CD8-positive, alpha-beta memory T cell (primary cell): ENCODE measurements at regions not wholly inside any gene's neighbourhood (a gene's known extent, or its start where the extent isn't known, plus 50 kb on each side); places are given as distances from the start of the nearest gene placed in this dataset.
"Not testable (repeated sequence)": the region's sequence is repeated elsewhere in the genome, so short reads cannot be mapped to it uniquely, and the experiment has no call there.

Experiments
- CTCF ChIA-PET: fragments of 350-600 bp; sonication (Branson Sonifier 250); formaldehyde crosslinking; loops from one replicate; lab custom pipeline; 2021; ENCODE audit warnings: antibody characterized with exemption; lab: Charles Lee
- POLR2A ChIA-PET: fragments of 350-600 bp; sonication (Branson Sonifier 250); formaldehyde crosslinking; loops from one replicate; lab custom pipeline; 2021; ENCODE audit warnings: antibody characterized with exemption; lab: Charles Lee
- DNase-seq, 5 donors: peaks; one replicate each; pipeline versions ENCODE4 v3.0.0 to v3.0.0-alpha.2; 2020 to 2022; ENCODE audit warnings: mixed read lengths in 1 of 5
- H3K27ac ChIP-seq: one replicate; pipeline ENCODE4 v1.7.0; 2013; ENCODE audit warnings: low read depth, mild to moderate bottlenecking, low read length, moderate library complexity
- H3K27me3 ChIP-seq: 2 replicates; pipeline ENCODE4 v1.7.0; 2013; ENCODE audit warnings: low read length, mild to moderate bottlenecking; ENCODE audit not compliant: insufficient read depth, poor library complexity, severe bottlenecking
- H3K36me3 ChIP-seq: 2 replicates; pipeline ENCODE4 v1.7.0; 2013; ENCODE audit warnings: mild to moderate bottlenecking, low read length, moderate library complexity; ENCODE audit not compliant: insufficient read depth
- H3K4me1 ChIP-seq: 2 replicates; pipeline ENCODE4 v1.7.0; 2013; ENCODE audit warnings: mild to moderate bottlenecking, low read length, moderate library complexity; ENCODE audit not compliant: insufficient read depth
- H3K4me3 ChIP-seq: 2 replicates; pipeline ENCODE4 v1.7.0; 2013; ENCODE audit warnings: mild to moderate bottlenecking, low read length
- H3K9me3 ChIP-seq: 2 replicates; pipeline ENCODE4 v1.7.0; 2013; ENCODE audit warnings: mild to moderate bottlenecking, low read length
- H3K27ac Mint-ChIP-seq, 8 donors: one replicate each; pipeline ENCODE4 v1.8.0; 2020 to 2021; ENCODE audit warnings: mixed read lengths in 8 of 8, mild to moderate bottlenecking in 6 of 8, inconsistent platforms in 3 of 8, moderate library complexity in 3 of 8
- H3K27me3 Mint-ChIP-seq, 2 donors: one replicate each; pipeline ENCODE4 v1.8.0; 2020 to 2021; ENCODE audit warnings: mixed read lengths in 2 of 2, mild to moderate bottlenecking in 1 of 2, moderate library complexity in 1 of 2
- H3K36me3 Mint-ChIP-seq, 3 donors: one replicate each; pipeline ENCODE4 v1.8.0; 2020 to 2021; ENCODE audit warnings: mixed read lengths in 3 of 3, inconsistent platforms in 1 of 3, mild to moderate bottlenecking in 1 of 3
- H3K4me1 Mint-ChIP-seq, 3 donors: one replicate each; pipeline ENCODE4 v1.8.0; 2020 to 2021; ENCODE audit warnings: mixed read lengths in 3 of 3, inconsistent platforms in 1 of 3, mild to moderate bottlenecking in 1 of 3
- H3K4me3 Mint-ChIP-seq, 7 donors: one replicate each; pipeline ENCODE4 v1.8.0; 2020 to 2021; ENCODE audit warnings: mixed read lengths in 7 of 7, mild to moderate bottlenecking in 6 of 7, moderate library complexity in 4 of 7, inconsistent platforms in 2 of 7
- H3K9me3 Mint-ChIP-seq, 5 donors: one replicate each; pipeline ENCODE4 v1.8.0; 2020 to 2022; ENCODE audit warnings: mixed read lengths in 5 of 5, mild to moderate bottlenecking in 3 of 5, moderate library complexity in 2 of 5, inconsistent platforms in 1 of 5

- H3K4me3 Mint-ChIP-seq, H3K4me1 ChIP-seq, H3K4me1 Mint-ChIP-seq, POLR2A ChIA-PET, H3K27ac Mint-ChIP-seq, H3K27me3 ChIP-seq, H3K36me3 ChIP-seq, H3K4me3 ChIP-seq, DNase-seq, CTCF ChIA-PET, H3K27ac ChIP-seq: not testable (repeated sequence)
- Mint-ChIP-seq H3K36me3 (peaks cover 0 to 17% (median 2%) of the 10 kb centered on the region in 3 donors), H3K9me3 (peaks cover 27 to 37% (median 32%) of the 10 kb centered on the region in 5 donors), H3K27me3 (peaks cover 7 to 16% of the 10 kb centered on the region in 2 donors)
- H3K9me3 ChIP-seq = peaks cover 12% of the 10 kb centered on the region
These were observed 249.7 kb downstream of the TMEM121 start for GRCh38 chr14:105776112-105776511.

GRCh38 chr14:105776924-105777323 lies 250.5 kb downstream of the TMEM121 start:
- Histone ChIP-seq H3K9me3 (peaks cover 12% of the 10 kb centered on the region), H3K27ac (no peak overlapping the region), H3K4me3 (no peak overlapping the region), H3K27me3 (no peaks in the 10 kb centered on the region), H3K36me3 (no peaks in the 10 kb centered on the region), H3K4me1 (no peaks in the 10 kb centered on the region)
- no peak overlapping the region for H3K27ac Mint-ChIP-seq
- no peak for DNase-seq
- ChIA-PET POLR2A (no interaction called here), CTCF (no interaction called here)
- no peaks in the 10 kb centered on the region for H3K4me1 Mint-ChIP-seq
- peaks cover 7 to 16% of the 10 kb centered on the region in 2 donors for H3K27me3 Mint-ChIP-seq
- peaks cover 0 to 23% (median 2%) of the 10 kb centered on the region in 3 donors for H3K36me3 Mint-ChIP-seq
- H3K9me3 Mint-ChIP-seq = peaks cover 31 to 44% (median 39%) of the 10 kb centered on the region in 5 donors
- H3K4me3 Mint-ChIP-seq = no peak overlapping the region

- DNase-seq = no peak
- CTCF ChIA-PET = no interaction called here
- H3K9me3 ChIP-seq = peaks cover 12% of the 10 kb centered on the region
- no peak overlapping the region for H3K4me3 ChIP-seq
- Mint-ChIP-seq H3K9me3 (peaks cover 27 to 35% (median 33%) of the 10 kb centered on the region in 5 donors), H3K36me3 (peaks cover 0 to 22% (median 2%) of the 10 kb centered on the region in 3 donors), H3K4me1 (no peaks in the 10 kb centered on the region), H3K27me3 (peaks cover 7 to 25% of the 10 kb centered on the region in 2 donors), H3K27ac (no peak overlapping the region), H3K4me3 (no peak overlapping the region)
- POLR2A ChIA-PET = no interaction called here
- H3K27me3 ChIP-seq = no peaks in the 10 kb centered on the region
- no peak overlapping the region for H3K27ac ChIP-seq
- H3K4me1 ChIP-seq = no peaks in the 10 kb centered on the region
- no peaks in the 10 kb centered on the region for H3K36me3 ChIP-seq
These were observed 257.3 kb downstream of the TMEM121 start for GRCh38 chr14:105783707-105784106.

- Mint-ChIP-seq H3K4me1 (no peaks in the 10 kb centered on the region), H3K36me3 (peaks cover 0 to 5% (median 0%) of the 10 kb centered on the region in 3 donors), H3K9me3 (peaks cover 0 to 2% (median 0%) of the 10 kb centered on the region in 5 donors), H3K4me3 (no peak overlapping the region), H3K27me3 (peaks cover 30 to 55% of the 10 kb centered on the region in 2 donors), H3K27ac (no peak overlapping the region)
- no peaks in the 10 kb centered on the region for H3K9me3 ChIP-seq
- H3K4me3 ChIP-seq = no peak overlapping the region
- H3K4me1 ChIP-seq = no peaks in the 10 kb centered on the region
- no peaks in the 10 kb centered on the region for H3K36me3 ChIP-seq
- CTCF ChIA-PET = no interaction called here
- no peak overlapping the region for H3K27ac ChIP-seq
- no peak for DNase-seq
- POLR2A ChIA-PET = no interaction called here
- H3K27me3 ChIP-seq = peaks cover 7% of the 10 kb centered on the region
These were observed 267.5 kb downstream of the TMEM121 start for GRCh38 chr14:105793836-105794235.

GRCh38 chr14:105797546-105797945 lies 271.2 kb downstream of the TMEM121 start:
- Histone ChIP-seq H3K9me3 (no peaks in the 10 kb centered on the region), H3K27ac (no peak overlapping the region), H3K4me3 (no peak overlapping the region), H3K4me1 (no peaks in the 10 kb centered on the region), H3K27me3 (no peaks in the 10 kb centered on the region), H3K36me3 (no peaks in the 10 kb centered on the region)
- H3K4me3 Mint-ChIP-seq = no peak overlapping the region
- peaks cover 0 to 5% (median 0%) of the 10 kb centered on the region in 3 donors for H3K36me3 Mint-ChIP-seq
- ChIA-PET POLR2A (no interaction called here), CTCF (no interaction called here)
- no peaks in the 10 kb centered on the region for H3K4me1 Mint-ChIP-seq
- H3K27me3 Mint-ChIP-seq = peaks cover 23 to 36% of the 10 kb centered on the region in 2 donors
- peaks cover 0 to 4% (median 3%) of the 10 kb centered on the region in 5 donors for H3K9me3 Mint-ChIP-seq
- no peak overlapping the region for H3K27ac Mint-ChIP-seq
- no peak for DNase-seq

- CTCF ChIA-PET = no interaction called here
These were observed 279.3 kb downstream of the TMEM121 start for GRCh38 chr14:105805701-105806100.

GRCh38 chr14:105806568-105806967 lies 280.2 kb downstream of the TMEM121 start:
- H3K4me3 ChIP-seq = no peak overlapping the region
- Mint-ChIP-seq H3K27ac (no peak overlapping the region), H3K9me3 (peaks cover 5 to 30% (median 14%) of the 10 kb centered on the region in 5 donors), H3K4me3 (no peak overlapping the region), H3K27me3 (peaks cover 4 to 7% of the 10 kb centered on the region in 2 donors), H3K36me3 (peaks cover 0 to 1% (median 0%) of the 10 kb centered on the region in 3 donors), H3K4me1 (no peaks in the 10 kb centered on the region)
- H3K27me3 ChIP-seq = no peaks in the 10 kb centered on the region
- no peak for DNase-seq
- H3K4me1 ChIP-seq = no peaks in the 10 kb centered on the region
- POLR2A ChIA-PET = no interaction called here
- H3K9me3 ChIP-seq = peaks cover 5% of the 10 kb centered on the region
- no peaks in the 10 kb centered on the region for H3K36me3 ChIP-seq
- CTCF ChIA-PET = no interaction called here
- H3K27ac ChIP-seq = no peak overlapping the region

More at GRCh38 chr14:105805701-105806100, 279.3 kb downstream of the TMEM121 start:
- H3K4me3 Mint-ChIP-seq = no peak overlapping the region
- H3K9me3 Mint-ChIP-seq = peaks cover 7 to 28% (median 14%) of the 10 kb centered on the region in 5 donors
- no peaks in the 10 kb centered on the region for H3K36me3 Mint-ChIP-seq
- no peaks in the 10 kb centered on the region for H3K36me3 ChIP-seq
- POLR2A ChIA-PET = no interaction called here
- peaks cover 5% of the 10 kb centered on the region for H3K9me3 ChIP-seq
- no peaks in the 10 kb centered on the region for H3K4me1 ChIP-seq
- no peak overlapping the region for H3K4me3 ChIP-seq
- no peaks in the 10 kb centered on the region for H3K4me1 Mint-ChIP-seq
- no peaks in the 10 kb centered on the region for H3K27me3 ChIP-seq
- H3K27ac ChIP-seq = no peak overlapping the region
- H3K27ac Mint-ChIP-seq = no peak overlapping the region
- no peak for DNase-seq
- peaks cover 2 to 3% of the 10 kb centered on the region in 2 donors for H3K27me3 Mint-ChIP-seq

GRCh38 chr14:105817971-105818711 lies 291.8 kb downstream of the TMEM121 start:
- ChIA-PET POLR2A (no interaction called here), CTCF (no interaction called here)
- Histone ChIP-seq H3K27ac (no peak overlapping the region), H3K4me1 (no peaks in the 10 kb centered on the region), H3K36me3 (no peaks in the 10 kb centered on the region), H3K4me3 (no peak overlapping the region), H3K27me3 (no peaks in the 10 kb centered on the region), H3K9me3 (no peaks in the 10 kb centered on the region)
- Mint-ChIP-seq H3K27me3 (peaks cover 4 to 42% of the 10 kb centered on the region in 2 donors), H3K4me3 (no peak overlapping the region), H3K4me1 (no peaks in the 10 kb centered on the region), H3K9me3 (peaks cover 0 to 7% (median 4%) of the 10 kb centered on the region in 5 donors), H3K27ac (no peak overlapping the region), H3K36me3 (no peaks in the 10 kb centered on the region)
- DNase-seq = no peak
